ENCODE measurements at regions not wholly inside any gene's neighbourhood (a gene's known extent, or its start where the extent isn't known, plus 50 kb on each side); places are given as distances from the start of the nearest gene placed in this dataset.

GRCh38 chr4:115190529-115190928 is 77.1 kb upstream of the NDST4 start:
- H2AFZ ChIP-seq (ENCODE audit: low read length) = no peak overlapping the region
- H3K9me3 ChIP-seq (ENCODE audit: low read length) = no peaks in the 10 kb centered on the region
- no peaks in the 10 kb centered on the region for H3K27me3 ChIP-seq (ENCODE audit: control insufficient read depth in 1 of 2, insufficient read depth in 2 of 2, low read length in 2 of 2)
- DNase-seq (ENCODE audit: low spot score) (no peak), FAIRE-seq (no peak), ATAC-seq (no peak)
- no peak overlapping the region for H3K4me3 ChIP-seq (replicated peaks in 1 of 3; ENCODE audit: insufficient read depth in 1 of 3, low read depth in 2 of 3, low read length in 3 of 3)
- no peak overlapping the region for H3K9ac ChIP-seq (ENCODE audit: insufficient read depth, low read depth, low read length)
- in situ Hi-C loops (cut with HindIII; ENCODE audit: extremely low pct_ligation_motif_present, low pct_unique_long_range_greater_than_20kb) (no loop called here), intact Hi-C loops (cut with micrococcal nuclease; ENCODE audit: unreplicated experiment) (no loop called here)
- H3K4me1 ChIP-seq (ENCODE audit: insufficient read depth, low read length) = no peaks in the 10 kb centered on the region
- TF ChIP-seq NFYB (CRISPR knock-in tag; IDR thresholded peaks at IDR 0.05) (no peak), ZXDC (CRISPR knock-in tag; IDR thresholded peaks at IDR 0.05) (no peak), BRF2 (CRISPR knock-in tag; IDR thresholded peaks at IDR 0.05) (no peak), HINFP (CRISPR knock-in tag; IDR thresholded peaks at IDR 0.05; ENCODE audit: low read depth) (no peak), ZFAT (CRISPR knock-in tag; conservative IDR thresholded peaks at IDR 0.05) (no peak), ZNF720 (CRISPR knock-in tag; IDR thresholded peaks at IDR 0.05) (no peak), NONO (IDR thresholded peaks at IDR 0.05) (no peak), NONO (CRISPR knock-in tag; conservative IDR thresholded peaks at IDR 0.05) (no peak)
- H3K27ac ChIP-seq (ENCODE audit: extremely low read length, insufficient read depth, low read length) = no peak overlapping the region
- BruUV-seq (replicated peaks) = no TSS peak
- no peaks in the 10 kb centered on the region for H4K20me1 ChIP-seq (ENCODE audit: insufficient read depth, low read length)
- ChIA-PET CTCF (ENCODE audit: low intra/inter-chr PET ratio, low total read pairs) (no interaction called here), POLR2A (no interaction called here)
- H3K4me2 ChIP-seq (ENCODE audit: low read depth, low read length) = no peak overlapping the region
- H3K79me2 ChIP-seq (ENCODE audit: insufficient read depth, low read length) = no peaks in the 10 kb centered on the region
- H3K36me3 ChIP-seq (replicated peaks in 1 of 2; ENCODE audit: control insufficient read depth in 1 of 2, insufficient read depth in 2 of 2, low read length in 2 of 2) = no peaks in the 10 kb centered on the region

Data from HepG2 (cell line).